Progenitor cell of endocrine pancreas (in vitro differentiated cells): ENCODE measurements at regions not wholly inside any gene's neighbourhood (a gene's known extent, or its start where the extent isn't known, plus 50 kb on each side); places are given as distances from the start of the nearest gene placed in this dataset.

Experiments used
- DNase-seq: peaks from one replicate; pipeline ENCODE4 v3.0.0; 2021; ENCODE audit warnings: low spot score; ENCODE audit not compliant: unreplicated experiment
- H3K27ac Mint-ChIP-seq: 2 replicates; pipeline ENCODE4 v1.8.0; 2021; ENCODE audit warnings: mild to moderate bottlenecking, moderate library complexity, mixed read lengths
- H3K27me3 Mint-ChIP-seq: 2 replicates; pipeline ENCODE4 v1.8.0; 2021; ENCODE audit warnings: mixed read lengths
- H3K36me3 Mint-ChIP-seq: 2 replicates; pipeline ENCODE4 v1.8.0; 2022; ENCODE audit warnings: mixed read lengths; ENCODE audit not compliant: insufficient read depth
- H3K4me1 Mint-ChIP-seq: 2 replicates; pipeline ENCODE4 v1.8.0; 2021; ENCODE audit warnings: low read depth, mixed read lengths
- H3K4me3 Mint-ChIP-seq: 2 replicates; pipeline ENCODE4 v1.8.0; 2021; ENCODE audit warnings: low read depth, mild to moderate bottlenecking, moderate library complexity, mixed read lengths
- H3K9me3 Mint-ChIP-seq: 2 replicates; pipeline ENCODE4 v1.8.0; 2021; ENCODE audit warnings: low read depth, mixed read lengths
- TF ChIP-seq, protein P1 (sequence below): fragments of 200-600 bp; sonication (generic); IDR thresholded peaks from one replicate; pipeline ENCODE4 v1.5.0; 2021; ENCODE audit warnings: antibody characterized with exemption, mild to moderate bottlenecking; ENCODE audit not compliant: unreplicated experiment

DNA sequence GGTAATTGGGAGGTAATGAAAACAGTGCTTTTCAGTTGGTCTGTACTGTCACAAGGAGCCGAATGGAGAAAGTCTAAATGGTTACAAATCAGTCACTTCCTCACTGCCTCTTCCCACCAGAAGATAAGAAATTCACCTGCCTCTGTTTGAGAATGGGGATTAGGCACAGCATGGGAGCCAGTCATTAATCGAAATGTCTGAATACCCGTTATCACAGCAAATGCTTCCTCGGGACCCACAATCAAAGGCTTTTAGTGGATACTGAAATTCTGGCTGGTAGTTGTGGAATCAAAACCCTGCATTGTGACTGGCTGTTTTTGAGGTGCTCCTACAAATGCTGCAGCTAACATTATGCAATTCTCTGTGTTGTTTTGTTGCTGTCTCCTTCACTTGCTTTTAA lies 461.0 kb upstream of the MEX3C start:
- H3K4me1 Mint-ChIP-seq: peaks cover 23% of the 10 kb centered on the region
- peaks cover 34% of the 10 kb centered on the region for H3K27me3 Mint-ChIP-seq
- no peak for DNase-seq
- TF ChIP-seq, protein P1, sequence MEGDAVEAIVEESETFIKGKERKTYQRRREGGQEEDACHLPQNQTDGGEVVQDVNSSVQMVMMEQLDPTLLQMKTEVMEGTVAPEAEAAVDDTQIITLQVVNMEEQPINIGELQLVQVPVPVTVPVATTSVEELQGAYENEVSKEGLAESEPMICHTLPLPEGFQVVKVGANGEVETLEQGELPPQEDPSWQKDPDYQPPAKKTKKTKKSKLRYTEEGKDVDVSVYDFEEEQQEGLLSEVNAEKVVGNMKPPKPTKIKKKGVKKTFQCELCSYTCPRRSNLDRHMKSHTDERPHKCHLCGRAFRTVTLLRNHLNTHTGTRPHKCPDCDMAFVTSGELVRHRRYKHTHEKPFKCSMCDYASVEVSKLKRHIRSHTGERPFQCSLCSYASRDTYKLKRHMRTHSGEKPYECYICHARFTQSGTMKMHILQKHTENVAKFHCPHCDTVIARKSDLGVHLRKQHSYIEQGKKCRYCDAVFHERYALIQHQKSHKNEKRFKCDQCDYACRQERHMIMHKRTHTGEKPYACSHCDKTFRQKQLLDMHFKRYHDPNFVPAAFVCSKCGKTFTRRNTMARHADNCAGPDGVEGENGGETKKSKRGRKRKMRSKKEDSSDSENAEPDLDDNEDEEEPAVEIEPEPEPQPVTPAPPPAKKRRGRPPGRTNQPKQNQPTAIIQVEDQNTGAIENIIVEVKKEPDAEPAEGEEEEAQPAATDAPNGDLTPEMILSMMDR: no peak
- no peak overlapping the region for H3K27ac Mint-ChIP-seq
- H3K36me3 Mint-ChIP-seq: no peaks in the 10 kb centered on the region
- H3K9me3 Mint-ChIP-seq: no peaks in the 10 kb centered on the region
- H3K4me3 Mint-ChIP-seq: no peak overlapping the region

DNA sequence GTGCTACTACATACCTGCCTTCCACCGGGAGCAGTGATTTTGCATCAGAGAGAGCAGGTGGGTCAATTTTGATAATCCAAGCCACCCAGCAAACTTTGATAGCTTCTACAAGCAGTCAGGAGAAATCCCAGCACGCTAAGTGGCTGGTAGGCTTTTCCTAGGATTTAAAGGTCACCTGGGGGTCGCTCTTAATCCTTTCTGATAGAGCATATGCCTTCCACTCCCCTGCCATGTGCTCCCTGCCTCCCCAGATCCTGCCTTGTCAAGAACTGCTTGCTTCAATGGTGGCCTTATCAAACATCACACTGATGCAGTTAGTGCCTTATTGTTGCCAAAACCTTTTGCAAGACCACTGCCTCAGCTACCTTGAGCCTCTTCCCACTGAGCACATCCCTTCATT lies 462.3 kb upstream of the MEX3C start:
- TF ChIP-seq, protein P1: no peak
- Mint-ChIP-seq H3K27ac (no peak overlapping the region), H3K9me3 (no peaks in the 10 kb centered on the region), H3K4me1 (peaks cover 23% of the 10 kb centered on the region), H3K36me3 (no peaks in the 10 kb centered on the region), H3K27me3 (peaks cover 36% of the 10 kb centered on the region), H3K4me3 (no peak overlapping the region)
- DNase-seq: no peak

DNA sequence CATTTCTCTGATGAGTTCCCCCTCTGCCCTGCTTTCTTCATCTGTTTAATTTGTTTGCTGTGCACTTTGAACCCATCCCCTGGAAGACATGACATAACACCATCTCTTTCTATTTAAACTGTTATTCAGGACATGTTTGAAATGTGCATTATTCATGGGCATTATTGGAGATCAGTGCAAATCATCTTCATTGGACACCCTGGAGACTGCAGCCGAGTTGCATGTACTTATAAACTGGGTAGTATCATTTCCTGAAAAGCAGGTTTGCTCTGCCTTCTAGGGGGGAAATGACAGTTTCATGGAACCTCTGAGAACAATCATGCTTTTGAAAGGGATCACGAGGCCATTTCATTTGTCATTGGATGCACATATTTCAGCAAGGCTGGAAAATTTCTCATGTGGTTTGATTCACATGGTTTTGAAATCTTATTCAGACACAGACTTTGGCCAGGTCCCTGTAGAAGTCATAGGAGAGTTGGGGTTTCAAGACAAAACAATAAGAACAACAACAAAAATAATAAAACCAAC lies 462.8 kb upstream of the MEX3C start:
- Mint-ChIP-seq H3K27me3 (peaks cover 39% of the 10 kb centered on the region), H3K4me3 (no peak overlapping the region), H3K9me3 (no peaks in the 10 kb centered on the region), H3K36me3 (no peaks in the 10 kb centered on the region), H3K4me1 (peaks cover 23% of the 10 kb centered on the region), H3K27ac (no peak overlapping the region)
- TF ChIP-seq, protein P1: no peak
- DNase-seq: no peak

DNA sequence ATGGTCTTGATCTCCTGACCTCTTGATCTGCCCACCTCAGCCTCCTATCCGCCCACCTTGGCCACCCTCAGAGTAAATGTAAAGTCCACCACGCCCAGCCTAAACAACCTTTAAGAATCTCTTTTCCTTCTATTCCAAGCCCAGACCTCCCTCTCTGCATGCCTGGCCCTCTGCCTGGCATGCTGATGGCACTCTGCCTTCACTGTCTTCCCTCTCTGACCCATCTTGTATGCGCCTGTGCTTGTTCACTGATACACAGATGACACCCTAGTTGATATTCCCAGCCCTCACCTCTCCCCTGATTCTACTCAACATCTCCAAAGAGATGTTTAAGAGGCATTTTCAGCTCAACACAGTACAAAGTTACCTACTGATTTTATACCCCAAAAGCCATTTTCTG lies 466.8 kb upstream of the MEX3C start:
- DNase-seq: no peak
- H3K9me3 Mint-ChIP-seq: no peaks in the 10 kb centered on the region
- H3K4me3 Mint-ChIP-seq: no peak overlapping the region
- H3K4me1 Mint-ChIP-seq: peaks cover 4% of the 10 kb centered on the region
- no peaks in the 10 kb centered on the region for H3K36me3 Mint-ChIP-seq
- peaks cover 32% of the 10 kb centered on the region for H3K27me3 Mint-ChIP-seq
- TF ChIP-seq, protein P1: no peak
- H3K27ac Mint-ChIP-seq: no peak overlapping the region

DNA sequence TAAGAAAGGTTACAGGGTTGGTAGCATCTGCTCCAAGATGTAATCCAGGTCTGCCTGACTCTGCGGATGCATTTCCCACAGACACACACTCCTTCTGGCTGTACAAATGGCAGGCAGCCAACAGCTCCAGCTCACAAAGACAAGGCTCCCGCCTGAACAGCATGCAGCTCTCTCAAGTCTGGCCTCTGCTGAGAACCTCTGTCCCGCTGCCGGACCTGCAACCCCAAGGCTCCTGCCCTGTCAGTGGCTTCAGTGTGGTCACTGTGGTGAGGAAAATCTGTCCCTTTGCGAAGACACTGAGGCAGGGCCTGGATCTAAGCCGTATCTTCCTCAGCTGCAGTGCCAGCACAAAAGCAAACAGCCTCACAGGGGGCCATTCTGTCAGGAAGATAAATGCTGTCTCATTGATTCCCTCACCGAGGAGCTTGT lies 469.3 kb upstream of the MEX3C start:
- TF ChIP-seq, protein P1: no peak
- Mint-ChIP-seq H3K4me3 (no peak overlapping the region), H3K36me3 (peaks cover 1% of the 10 kb centered on the region), H3K4me1 (no peaks in the 10 kb centered on the region), H3K27me3 (peaks cover 25% of the 10 kb centered on the region), H3K27ac (no peak overlapping the region), H3K9me3 (peaks cover 6% of the 10 kb centered on the region)
- no peak for DNase-seq
